ENCODE measurements at regions not wholly inside any gene's neighbourhood (a gene's known extent, or its start where the extent isn't known, plus 50 kb on each side); places are given as distances from the start of the nearest gene placed in this dataset.

- DNase-seq = no peak
These were observed 424.3 kb upstream of the FAT3 start for GRCh38 chr11:91800208-91800914.

- no peak for DNase-seq
These were observed 426.4 kb upstream of the FAT3 start for GRCh38 chr11:91798240-91798639.

GRCh38 chr11:91796999-91797398 is 427.6 kb upstream of the FAT3 start:
- no peak for DNase-seq

GRCh38 chr11:91795139-91795887 is 429.3 kb upstream of the FAT3 start:
- no peak for DNase-seq

DNA sequence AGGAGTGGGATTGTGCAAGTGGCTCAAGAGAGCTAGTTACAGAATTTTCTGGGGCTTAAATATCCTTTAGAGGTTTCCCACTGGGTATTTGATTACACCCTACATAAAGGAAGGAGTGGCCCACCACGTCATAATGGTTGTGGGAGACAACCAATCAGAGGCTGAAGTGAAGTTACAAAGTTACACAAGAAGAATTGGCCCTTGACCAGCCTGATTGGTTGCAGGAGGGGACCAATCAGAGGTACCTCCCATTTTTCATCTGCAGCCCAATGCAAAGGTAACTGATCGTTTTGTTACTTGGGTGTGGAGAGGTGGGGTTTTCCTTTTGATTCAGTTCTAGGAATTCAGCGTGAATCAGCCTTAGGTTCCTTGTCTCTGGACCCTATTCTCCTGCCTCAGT is 430.5 kb upstream of the FAT3 start:
- no peak for DNase-seq

DNA sequence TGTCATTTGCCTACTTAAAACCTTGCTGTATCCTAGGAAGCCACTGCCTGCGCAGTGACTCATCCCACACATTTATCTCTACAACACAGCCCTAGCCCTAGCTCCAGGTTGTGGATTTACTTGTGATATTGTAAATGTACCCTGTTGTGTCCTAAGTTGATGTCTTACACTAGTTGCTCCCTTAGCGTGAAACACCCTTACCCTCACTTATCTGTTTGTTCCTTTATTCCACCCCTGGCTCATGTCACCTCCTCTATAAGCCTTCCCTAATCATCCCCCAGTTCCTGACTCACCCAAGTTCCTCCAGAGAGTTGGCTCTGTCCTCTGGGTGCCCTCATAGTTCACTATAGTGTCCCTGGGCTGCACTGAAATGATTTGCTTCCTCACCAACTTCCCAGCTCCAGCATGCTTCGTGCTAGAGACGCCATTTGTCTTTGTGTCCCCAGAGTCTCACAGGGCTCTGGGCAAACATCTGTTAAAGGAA is 431.8 kb upstream of the FAT3 start:
- no peak for DNase-seq

DNA sequence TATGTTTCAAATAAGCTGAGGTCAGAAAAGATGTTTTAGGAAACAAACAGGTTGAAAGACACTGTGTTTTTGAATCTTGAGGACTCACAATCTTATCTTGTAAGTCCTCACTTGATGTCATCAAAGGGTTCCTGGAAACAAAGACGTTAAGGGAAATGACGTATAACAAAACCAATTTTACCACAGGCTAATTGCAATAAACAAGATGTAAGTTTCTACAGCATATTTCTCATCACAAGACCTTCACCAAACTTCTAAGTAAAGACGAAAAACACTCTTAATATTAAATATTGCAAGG is 433.5 kb upstream of the FAT3 start:
- no peak for DNase-seq

GRCh38 chr11:91790346-91791170 is 434.1 kb upstream of the FAT3 start:
- DNase-seq = no peak

GRCh38 chr11:91788764-91789163 is 435.9 kb upstream of the FAT3 start:
- DNase-seq = no peak

- DNase-seq = no peak
These were observed 438.5 kb upstream of the FAT3 start for GRCh38 chr11:91786097-91786496.

- DNase-seq = no peak
These were observed 441.4 kb upstream of the FAT3 start for GRCh38 chr11:91783173-91783572.

- no peak for DNase-seq
These were observed 445.9 kb upstream of the FAT3 start for GRCh38 chr11:91778758-91779157.

- no peak for DNase-seq
These were observed 448.0 kb upstream of the FAT3 start for GRCh38 chr11:91776655-91777054.

DNA sequence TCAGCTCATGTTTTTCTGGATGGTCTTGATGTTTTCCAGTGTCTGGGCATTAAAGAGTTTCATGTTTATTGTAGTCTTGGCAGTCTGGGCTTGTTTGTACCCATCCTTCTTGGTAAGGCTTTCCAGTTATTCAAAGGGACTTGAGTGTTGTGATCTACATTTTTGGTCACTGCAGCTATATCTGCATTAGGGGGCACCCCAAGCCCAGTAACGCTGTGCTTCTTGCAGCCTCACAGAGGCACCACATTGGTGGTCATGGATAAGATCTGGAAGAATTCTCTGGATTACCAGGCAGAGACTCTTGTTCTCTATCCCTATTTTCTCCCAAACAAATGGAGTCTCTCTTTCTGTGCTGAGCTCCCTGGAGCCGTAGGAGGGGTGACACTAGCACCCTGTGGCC is 451.5 kb upstream of the FAT3 start:
- DNase-seq = peak; percentile 21

DNA sequence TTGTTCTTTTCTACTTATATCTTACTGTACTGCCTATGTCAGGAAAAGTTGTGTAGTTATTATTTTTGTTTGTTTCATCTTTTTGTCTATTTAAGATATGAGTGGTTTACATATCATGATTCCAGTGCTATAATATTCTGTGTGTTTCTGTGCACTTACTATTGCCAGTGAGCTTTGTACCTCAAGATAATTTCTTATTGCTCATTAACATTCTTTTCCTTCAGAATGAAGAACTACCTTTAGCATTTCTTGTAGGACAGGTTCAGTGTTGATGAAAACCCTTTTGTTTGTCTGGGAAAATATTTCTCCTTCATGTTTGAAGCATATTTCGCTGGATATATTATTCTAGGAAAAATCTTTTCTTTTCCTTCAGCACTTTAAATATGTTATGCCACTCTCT is 452.7 kb upstream of the FAT3 start:
- no peak for DNase-seq

DNA sequence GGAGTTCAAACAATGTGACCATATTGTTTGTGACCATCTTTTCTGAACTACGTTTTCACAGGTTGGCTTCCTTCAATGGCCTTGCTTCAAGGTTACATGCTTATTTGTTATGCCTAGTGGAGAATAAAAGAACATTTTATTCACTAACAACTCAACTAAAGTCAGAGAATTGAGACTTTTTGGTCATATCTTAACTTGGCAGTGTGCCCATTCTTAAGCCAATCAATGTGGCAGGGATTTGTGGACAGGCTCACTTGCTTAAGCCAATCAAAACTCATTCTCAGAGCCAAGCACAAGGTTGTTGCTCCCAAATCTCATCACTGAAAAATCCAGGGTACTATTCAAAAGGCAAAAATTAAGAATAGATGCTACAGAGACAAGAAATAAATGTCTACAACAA is 455.8 kb upstream of the FAT3 start:
- DNase-seq = no peak

DNA sequence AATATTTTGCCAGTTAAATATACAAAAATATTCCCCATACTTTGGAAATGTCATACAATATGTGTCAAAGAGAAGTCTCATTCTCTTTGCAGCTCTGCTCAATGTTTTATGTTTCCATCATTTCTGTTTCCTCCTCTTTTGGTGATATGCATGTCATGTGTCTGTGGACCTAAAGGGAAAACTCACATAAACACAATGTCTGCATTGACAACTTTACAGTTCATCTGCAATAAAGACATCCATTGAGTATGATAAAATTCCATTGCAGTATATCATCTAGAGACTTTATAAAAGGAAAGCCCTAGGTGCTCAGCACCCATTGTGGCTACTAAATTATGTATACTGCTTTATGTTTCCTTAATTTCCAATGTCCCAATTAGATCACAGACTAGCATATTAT is 461.3 kb upstream of the FAT3 start:
- DNase-seq = no peak

DNA sequence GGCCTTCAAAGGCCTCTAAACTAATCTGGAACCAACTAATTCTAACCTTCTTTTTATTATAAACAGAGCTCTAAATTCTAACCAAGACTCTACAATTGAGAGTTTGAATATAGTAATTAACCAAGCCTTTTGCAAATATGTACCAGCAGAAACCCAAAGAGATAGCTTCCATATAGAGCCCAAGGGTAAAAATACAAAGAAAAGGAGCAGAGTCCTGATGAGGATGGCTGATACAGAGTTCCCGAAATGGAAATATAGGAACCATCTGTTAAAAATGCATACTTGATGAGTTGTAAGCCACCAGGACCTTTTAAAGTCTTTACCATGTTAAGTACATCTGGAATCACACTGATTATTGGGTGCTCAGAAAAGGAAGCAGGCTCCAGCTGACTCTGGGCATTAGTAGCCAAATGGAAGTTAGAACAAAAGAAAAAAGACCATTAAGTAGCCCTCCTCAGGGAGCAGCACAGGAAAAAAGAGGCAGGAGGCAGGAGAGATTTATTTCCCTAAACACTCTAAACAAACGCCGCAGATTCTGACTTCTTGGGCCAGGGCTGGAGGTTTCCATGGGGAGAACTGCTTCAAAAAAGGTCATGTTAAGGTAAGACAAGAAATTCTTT is 463.1 kb upstream of the FAT3 start:
- no peak for DNase-seq

- DNase-seq = no peak
These were observed 467.7 kb upstream of the FAT3 start for GRCh38 chr11:91756829-91757480.

- DNase-seq = no peak
These were observed 468.5 kb upstream of the FAT3 start for GRCh38 chr11:91755951-91756707.

GRCh38 chr11:91755526-91755925 is 469.1 kb upstream of the FAT3 start:
- no peak for DNase-seq

DNA sequence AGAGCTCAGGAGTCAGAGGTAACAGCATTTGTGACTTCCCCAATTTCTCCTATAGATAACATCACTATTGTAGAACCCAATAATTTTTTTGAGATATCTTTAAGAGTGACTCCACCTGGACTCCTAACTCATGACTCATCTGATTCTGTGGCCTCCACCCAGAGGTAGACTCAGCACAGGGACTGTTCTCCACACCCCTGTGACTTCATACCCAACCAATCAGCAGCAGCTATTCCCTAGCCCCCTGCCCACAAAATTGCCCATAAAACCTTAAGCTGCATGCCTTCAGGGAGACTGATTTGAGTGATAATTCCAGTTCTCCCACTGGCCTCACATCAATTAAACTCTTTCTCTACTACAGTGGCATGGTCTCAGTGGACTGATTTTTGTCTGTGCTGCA is 475.4 kb upstream of the FAT3 start:
- DNase-seq = no peak
